Endothelial cell of umbilical vein (primary cell): ENCODE measurements at regions not wholly inside any gene's neighbourhood (a gene's known extent, or its start where the extent isn't known, plus 50 kb on each side); places are given as distances from the start of the nearest gene placed in this dataset.

Source experiments
- BruUV-seq: library from RNA; stranded (reverse); fragments of 400-500 nt; replicated peaks from 2 replicates; lab custom pipeline; 2021; lab: Mats Ljungman, UMichigan
- CTCF ChIA-PET: fragments of 300-600, 350-600 bp; sonication (Branson Sonifier 250); formaldehyde crosslinking; loops from one replicate; lab custom pipeline; 2021; ENCODE audit warnings: antibody characterized with exemption, inconsistent platforms; lab: Charles Lee
- POLR2A ChIA-PET: fragments of 300-600, 350-600 bp; sonication (Branson Sonifier 250); formaldehyde crosslinking; loops from one replicate; lab custom pipeline; 2021; ENCODE audit warnings: antibody characterized with exemption, inconsistent platforms; lab: Charles Lee
- DNase-seq: peaks from one replicate; pipeline ENCODE4 v3.0.0-alpha.2; 2011; ENCODE audit warnings: low read depth, low spot score
- FAIRE-seq: peaks from 2 replicates; lab custom pipeline; 2011; peaks lifted over from hg19 to GRCh38; lab: Jason Lieb, UNC
- H2AFZ ChIP-seq: 2 replicates; pipeline ENCODE4 v1.6.0; 2012; ENCODE audit warnings: low read depth, low read length, control low read depth, inconsistent platforms
- H3K27ac ChIP-seq: 2 replicates; pipeline ENCODE4 v1.5.1; 2011; ENCODE audit warnings: low read depth, mild to moderate bottlenecking, control low read depth, low read length, moderate library complexity; ENCODE audit not compliant: insufficient read depth
- H3K27me3 ChIP-seq, 2 experiments: 2 replicates each; pipeline versions ENCODE4 v1.6.0 to v1.6.1; 2011; ENCODE audit warnings: low read length in 2 of 2, mixed read lengths in 1 of 2; ENCODE audit not compliant: control insufficient read depth in 2 of 2, insufficient read depth in 2 of 2
- H3K36me3 ChIP-seq, 2 experiments: 2 replicates in 1 of 2; 3 replicates in 1 of 2; pipeline ENCODE4 v1.5.1; 2011; ENCODE audit warnings: low read length in 2 of 2, mild to moderate bottlenecking in 1 of 2, moderate library complexity in 1 of 2; ENCODE audit not compliant: control insufficient read depth in 2 of 2, insufficient read depth in 2 of 2; ENCODE audit errors: extremely low read depth in 1 of 2
- H3K4me1 ChIP-seq: 3 replicates; pipeline ENCODE4 v1.5.1; 2011; ENCODE audit warnings: mild to moderate bottlenecking, low read length; ENCODE audit not compliant: control insufficient read depth, insufficient read depth; ENCODE audit errors: extremely low read depth
- H3K4me2 ChIP-seq: 2 replicates; pipeline ENCODE4 v1.6.1; 2011; ENCODE audit warnings: low read length, control low read depth, mixed read lengths; ENCODE audit not compliant: insufficient read depth
- H3K4me3 ChIP-seq, 3 experiments: fragments of 200-600 bp in 1 of 3; sonication (generic), shearing (Covaris generic) in 1 of 3; replicated peaks in 1 of 3; 2 replicates each; pipeline ENCODE4 v1.5.1; 2011 to 2016; ENCODE audit warnings: control low read depth in 3 of 3, low read length in 3 of 3, mild to moderate bottlenecking in 2 of 3, inconsistent platforms in 1 of 3, low read depth in 1 of 3, moderate library complexity in 1 of 3; ENCODE audit not compliant: insufficient read depth in 1 of 3
- H3K79me2 ChIP-seq: 2 replicates; pipeline ENCODE4 v1.6.0; 2012; ENCODE audit warnings: low read length, inconsistent platforms; ENCODE audit not compliant: control insufficient read depth, insufficient read depth
- H3K9ac ChIP-seq: replicated peaks from 2 replicates; pipeline ENCODE3; 2011; ENCODE audit warnings: low read length, control low read depth; ENCODE audit not compliant: insufficient read depth; ENCODE audit errors: extremely low read depth
- H3K9me1 ChIP-seq: replicated peaks from 3 replicates; pipeline ENCODE4 v1.6.0; 2011; ENCODE audit warnings: mild to moderate bottlenecking, low read length; ENCODE audit not compliant: control insufficient read depth, insufficient read depth; ENCODE audit errors: extremely low read depth
- H3K9me3 ChIP-seq: replicated peaks from 2 replicates; pipeline ENCODE4 v1.5.1; 2012; ENCODE audit warnings: low read length, inconsistent platforms; ENCODE audit not compliant: control insufficient read depth, insufficient read depth
- H4K20me1 ChIP-seq: replicated peaks from 2 replicates; pipeline ENCODE3; 2011; ENCODE audit warnings: mild to moderate bottlenecking, low read length; ENCODE audit not compliant: control insufficient read depth, insufficient read depth; ENCODE audit errors: extremely low read depth
- CTCF ChIP-seq, 2 donors: IDR thresholded peaks; 1 replicate in 1 of 2; 2 replicates in 1 of 2; pipeline ENCODE4 v1.5.1; 2011; ENCODE audit warnings: low read length in 2 of 2, mild to moderate bottlenecking in 2 of 2, moderate library complexity in 2 of 2, control low read depth in 1 of 2, inconsistent platforms in 1 of 2, low read depth in 1 of 2; ENCODE audit not compliant: insufficient read depth in 1 of 2; ENCODE audit errors: extremely low read depth in 1 of 2
- EZH2 ChIP-seq: IDR thresholded peaks from 2 replicates; pipeline ENCODE4 v1.6.1; 2012; ENCODE audit warnings: borderline replicate concordance, low read depth, mild to moderate bottlenecking, moderate library complexity, low read length, inconsistent platforms; ENCODE audit not compliant: severe bottlenecking
- MAX ChIP-seq: IDR thresholded peaks from 2 replicates; pipeline ENCODE4 v1.6.1; 2011; ENCODE audit not compliant: insufficient read depth, insufficient read length
- POLR2A ChIP-seq: IDR thresholded peaks from 2 replicates; pipeline ENCODE4 v1.6.1; 2012; ENCODE audit warnings: low read depth, mild to moderate bottlenecking, control low read depth, low read length
- POLR2AphosphoS5 ChIP-seq: IDR thresholded peaks from 2 replicates; pipeline ENCODE4 v1.6.1; 2012; ENCODE audit warnings: low read depth, mild to moderate bottlenecking, control low read depth, low read length, moderate library complexity; ENCODE audit not compliant: insufficient read depth
- dilution Hi-C: fragments of 300-500 bp; cut with MboI; formaldehyde crosslinking; loops from one replicate; pipeline ENCODE4 v1.15.0; 2019; ENCODE audit warnings: low sequenced_read_pairs; ENCODE audit not compliant: extremely low pct_ligation_motif_present
- intact Hi-C: fragments of 100-400 bp; cut with micrococcal nuclease; formaldehyde crosslinking; loops from one replicate; pipeline ENCODE4 v1.10.0; 2022

GRCh38 chr1:18010945-18011344 is 96.7 kb upstream of the IGSF21 start:
- FAIRE-seq = no peak
- no peak overlapping the region for H3K4me3 ChIP-seq

More at GRCh38 chr1:18010945-18011344, 96.7 kb upstream of the IGSF21 start:
- H3K36me3 ChIP-seq = no peaks in the 10 kb centered on the region
- DNase-seq = no peak
- no peak overlapping the region for H2AFZ ChIP-seq
- H3K4me2 ChIP-seq = no peak overlapping the region
- BruUV-seq = no TSS peak
- no peaks in the 10 kb centered on the region for H3K27me3 ChIP-seq
- H3K4me1 ChIP-seq = no peaks in the 10 kb centered on the region
- ChIA-PET POLR2A (no interaction called here), CTCF (no interaction called here)
- no peaks in the 10 kb centered on the region for H3K79me2 ChIP-seq
- H3K9me1 ChIP-seq = no peaks in the 10 kb centered on the region
- no peak overlapping the region for H3K9ac ChIP-seq
- dilution Hi-C loops (no loop called here), intact Hi-C loops (no loop called here)
- TF ChIP-seq CTCF (IDR thresholded peaks at IDR 0.05; ENCODE audit: extremely low read depth in 1 of 2, insufficient read depth in 1 of 2, low read depth in 1 of 2, low read length in 2 of 2) (no peak), POLR2A (no peak), MAX (no peak), EZH2 (no peak), POLR2AphosphoS5 (no peak)
- H3K9me3 ChIP-seq = peaks cover 7% of the 10 kb centered on the region
- no peaks in the 10 kb centered on the region for H4K20me1 ChIP-seq
- no peak overlapping the region for H3K27ac ChIP-seq
